SK-N-SH treated with all-trans-retinoic acid at 6 μM for 48 hours (cell line): ENCODE measurements at regions not wholly inside any gene's neighbourhood (a gene's known extent, or its start where the extent isn't known, plus 50 kb on each side); places are given as distances from the start of the nearest gene placed in this dataset.
A peak's percentile ranks its signal among the peaks of the same experiment; 100 is the strongest.

ENCODE experiments used
- ATAC-seq: fragments of 200-7000 bp; cut with Tn5 transposase; 3 replicates; pipeline ENCODE4 v1.9.1; 2020; ENCODE audit warnings: mild to moderate bottlenecking, moderate library complexity
- ARNTL ChIP-seq: fragments of 450-650 bp; formaldehyde crosslinking; IDR thresholded peaks from 2 replicates; pipeline ENCODE4 v1.5.0; 2020; ENCODE audit warnings: low read depth, mild to moderate bottlenecking, moderate library complexity, borderline replicate concordance
- BACH2 ChIP-seq: fragments of 250-450 bp; sonication (Bioruptor Pico); IDR thresholded peaks from 2 replicates; pipeline ENCODE4 v1.9.0; 2021; ENCODE audit warnings: mild to moderate bottlenecking, borderline replicate concordance
- CREB5 ChIP-seq: fragments of 250-450 bp; sonication (Bioruptor Pico); IDR thresholded peaks from 2 replicates; pipeline ENCODE4 v1.5.1; 2020; ENCODE audit warnings: low read depth, mild to moderate bottlenecking, moderate library complexity
- CSDC2 ChIP-seq: fragments of 250-450 bp; sonication (Bioruptor Pico); IDR thresholded peaks from 2 replicates; pipeline ENCODE4 v1.5.0; 2020; ENCODE audit warnings: mild to moderate bottlenecking, moderate library complexity
- CSRNP3 ChIP-seq: fragments of 250-450 bp; sonication (Bioruptor Pico); IDR thresholded peaks from 2 replicates; pipeline ENCODE4 v1.5.1; 2021; ENCODE audit warnings: mild to moderate bottlenecking, moderate library complexity
- ESRRG ChIP-seq: fragments of 250-450 bp; sonication (Bioruptor Pico); IDR thresholded peaks from 2 replicates; pipeline ENCODE4 v1.6.1; 2021; ENCODE audit warnings: mild to moderate bottlenecking
- GLIS3 ChIP-seq: fragments of 250-450 bp; sonication (Bioruptor Pico); IDR thresholded peaks from 2 replicates; pipeline ENCODE4 v1.5.0; 2020; ENCODE audit warnings: mild to moderate bottlenecking, moderate library complexity
- ISL1 ChIP-seq: fragments of 250-450 bp; sonication (Bioruptor Pico); IDR thresholded peaks from 2 replicates; pipeline ENCODE4 v2.1.2; 2022; ENCODE audit warnings: mild to moderate bottlenecking, moderate library complexity
- OSR1 ChIP-seq: fragments of 250-450 bp; sonication (Bioruptor Pico); IDR thresholded peaks from 2 replicates; pipeline ENCODE4 v1.8.0; 2022; ENCODE audit warnings: moderate library complexity, mild to moderate bottlenecking, inconsistent platforms
- PATZ1 ChIP-seq: fragments of 250-450 bp; sonication (Bioruptor Pico); IDR thresholded peaks from 2 replicates; pipeline ENCODE4 v1.8.0; 2020; ENCODE audit warnings: mild to moderate bottlenecking, moderate library complexity, borderline replicate concordance
- POU6F1 ChIP-seq: fragments of 250-450 bp; sonication (Bioruptor Pico); IDR thresholded peaks from 2 replicates; pipeline ENCODE4 v1.8.0; 2021; ENCODE audit warnings: low read depth, mild to moderate bottlenecking, moderate library complexity, borderline replicate concordance
- PPARA ChIP-seq: fragments of 250-450 bp; sonication (Bioruptor Pico); IDR thresholded peaks from 2 replicates; pipeline ENCODE4 v1.5.0; 2020; ENCODE audit warnings: mild to moderate bottlenecking, borderline replicate concordance
- RARB ChIP-seq: fragments of 250-450 bp; sonication (Bioruptor Pico); IDR thresholded peaks from 2 replicates; pipeline ENCODE4 v1.8.0; 2021; ENCODE audit warnings: mild to moderate bottlenecking, moderate library complexity
- SNAI2 ChIP-seq: fragments of 250-450 bp; sonication (Bioruptor Pico); IDR thresholded peaks from 2 replicates; pipeline ENCODE4 v1.5.0; 2020; ENCODE audit warnings: mild to moderate bottlenecking, moderate library complexity
- TCF4 ChIP-seq: fragments of 250-450 bp; sonication (Bioruptor Pico); IDR thresholded peaks from 2 replicates; pipeline ENCODE4 v1.8.0; 2021; ENCODE audit warnings: mild to moderate bottlenecking, moderate library complexity, borderline replicate concordance
- TSHZ2 ChIP-seq: fragments of 250-450 bp; sonication (Bioruptor Pico); IDR thresholded peaks from 2 replicates; pipeline ENCODE4 v1.5.0; 2020; ENCODE audit warnings: mild to moderate bottlenecking, moderate library complexity
- ZC3H10 ChIP-seq: fragments of 250-450 bp; sonication (Bioruptor Pico); IDR thresholded peaks from 2 replicates; pipeline ENCODE4 v1.5.1; 2021; ENCODE audit warnings: mild to moderate bottlenecking, moderate library complexity
- ZFP3 ChIP-seq: fragments of 250-450 bp; sonication (Bioruptor Pico); IDR thresholded peaks from 2 replicates; pipeline ENCODE4 v1.5.0; 2020; ENCODE audit warnings: mild to moderate bottlenecking, moderate library complexity
- ZFP30 ChIP-seq: fragments of 450-650 bp; formaldehyde crosslinking; IDR thresholded peaks from 2 replicates; pipeline ENCODE4 v1.5.0; 2022; ENCODE audit warnings: mild to moderate bottlenecking, moderate library complexity
- ZNF565 ChIP-seq: fragments of 450-650 bp; formaldehyde crosslinking; conservative IDR thresholded peaks from 2 replicates; pipeline ENCODE4 v1.5.0; 2020; ENCODE audit warnings: low read depth, mild to moderate bottlenecking, moderate library complexity
- ZNF70 ChIP-seq: fragments of 450-650 bp; formaldehyde crosslinking; IDR thresholded peaks from 2 replicates; pipeline ENCODE4 v1.5.0; 2020; ENCODE audit warnings: mild to moderate bottlenecking, moderate library complexity
- ZNF8 ChIP-seq: fragments of 450-650 bp; formaldehyde crosslinking; IDR thresholded peaks from 2 replicates; pipeline ENCODE4 v1.5.0; 2020; ENCODE audit warnings: mild to moderate bottlenecking, moderate library complexity

- TF ChIP-seq PPARA (CRISPR knock-in tag) (no peak), ZFP30 (no peak), ARNTL (CRISPR knock-in tag) (no peak), ZFP3 (CRISPR knock-in tag) (no peak), CSDC2 (CRISPR knock-in tag) (no peak), ZNF70 (CRISPR knock-in tag) (no peak), RARB (no peak), ESRRG (no peak), TCF4 (no peak), TSHZ2 (CRISPR knock-in tag) (no peak), BACH2 (CRISPR knock-in tag) (no peak), ZC3H10 (no peak), ZNF565 (CRISPR knock-in tag) (no peak), CREB5 (CRISPR knock-in tag) (no peak), POU6F1 (CRISPR knock-in tag) (no peak), ZNF8 (CRISPR knock-in tag) (no peak), PATZ1 (CRISPR knock-in tag) (no peak), GLIS3 (no peak), OSR1 (CRISPR knock-in tag) (no peak), ISL1 (no peak)
- peak; percentile 58; the same call in 2 of the 3 replicates for ATAC-seq
Measured at GRCh38 chrX:139203651-139204570, 326.6 kb upstream of the F9 start.

- no peak for ATAC-seq
- TF ChIP-seq GLIS3 (no peak), RARB (no peak), CSRNP3 (CRISPR knock-in tag) (no peak), ZNF565 (CRISPR knock-in tag) (no peak), POU6F1 (CRISPR knock-in tag) (no peak), SNAI2 (CRISPR knock-in tag) (no peak), ZFP3 (CRISPR knock-in tag) (no peak), ZNF8 (CRISPR knock-in tag) (no peak), ISL1 (no peak), TCF4 (no peak), ARNTL (CRISPR knock-in tag) (no peak), PATZ1 (CRISPR knock-in tag) (no peak), ESRRG (no peak)
Measured at GRCh38 chrX:139202742-139203420, 327.7 kb upstream of the F9 start.
